Smooth muscle cell (in vitro differentiated cells): ENCODE measurements at regions not wholly inside any gene's neighbourhood (a gene's known extent, or its start where the extent isn't known, plus 50 kb on each side); places are given as distances from the start of the nearest gene placed in this dataset.

Experiments
- DNase-seq: peaks from one replicate; lab custom pipeline; 2025; ENCODE audit not compliant: unreplicated experiment; lab: John Stamatoyannopoulos, UW
- H2AFZ ChIP-seq: fragments of 200-600 bp; sonication (generic); 2 replicates; pipeline ENCODE4 v1.6.0; 2016; ENCODE audit warnings: antibody characterized with exemption, low read depth, mild to moderate bottlenecking
- H3F3A ChIP-seq: fragments of 200-600 bp; sonication (generic); 2 replicates; pipeline ENCODE4 v1.6.0; 2017; ENCODE audit warnings: antibody characterized with exemption, low read depth
- H3K27ac ChIP-seq: fragments of 200-600 bp; sonication (generic); 2 replicates; pipeline ENCODE4 v1.5.1; 2016; ENCODE audit warnings: low read depth, mild to moderate bottlenecking
- H3K27me3 ChIP-seq: fragments of 200-600 bp; sonication (generic); 2 replicates; pipeline ENCODE4 v1.6.1; 2016; ENCODE audit warnings: low read depth, mild to moderate bottlenecking
- H3K36me3 ChIP-seq: fragments of 200-600 bp; sonication (generic); 2 replicates; pipeline ENCODE4 v1.5.1; 2016; ENCODE audit warnings: low read depth
- H3K4me1 ChIP-seq: fragments of 200-600 bp; sonication (generic); 2 replicates; pipeline ENCODE4 v1.5.1; 2016; ENCODE audit warnings: low read depth
- H3K4me2 ChIP-seq: fragments of 200-600 bp; sonication (generic); 2 replicates; pipeline ENCODE4 v1.6.0; 2016; ENCODE audit warnings: mild to moderate bottlenecking
- H3K4me3 ChIP-seq: fragments of 200-600 bp; sonication (generic); 2 replicates; pipeline ENCODE4 v1.5.1; 2016; ENCODE audit warnings: mild to moderate bottlenecking
- H3K79me2 ChIP-seq: fragments of 200-600 bp; sonication (generic); 2 replicates; pipeline ENCODE4 v1.6.0; 2016; ENCODE audit warnings: low read depth, mild to moderate bottlenecking
- H3K9ac ChIP-seq: fragments of 200-600 bp; sonication (generic); 2 replicates; pipeline ENCODE4 v1.6.0; 2016; ENCODE audit warnings: low read depth
- H3K9me3 ChIP-seq: fragments of 200-600 bp; sonication (generic); replicated peaks from 2 replicates; pipeline ENCODE4 v1.5.1; 2016; ENCODE audit warnings: low read depth
- H4K20me1 ChIP-seq: fragments of 200-600 bp; sonication (generic); 2 replicates; pipeline ENCODE4 v1.6.0; 2016; ENCODE audit warnings: low read depth
- WGBS: methylation state at CpG from one replicate; pipeline ENCODE4 v1.1.7; 2016; ENCODE audit warnings: low lambda C conversion rate; 5-methylcytosine and 5-hydroxymethylcytosine counted together
- TF ChIP-seq, protein P1 (sequence below): fragments of 200-600 bp; sonication (generic); IDR thresholded peaks from 2 replicates; pipeline ENCODE4 v1.5.1; 2017; ENCODE audit warnings: borderline replicate concordance, mild to moderate bottlenecking, antibody characterized with exemption; ENCODE audit not compliant: insufficient read depth, poor library complexity, severe bottlenecking

DNA sequence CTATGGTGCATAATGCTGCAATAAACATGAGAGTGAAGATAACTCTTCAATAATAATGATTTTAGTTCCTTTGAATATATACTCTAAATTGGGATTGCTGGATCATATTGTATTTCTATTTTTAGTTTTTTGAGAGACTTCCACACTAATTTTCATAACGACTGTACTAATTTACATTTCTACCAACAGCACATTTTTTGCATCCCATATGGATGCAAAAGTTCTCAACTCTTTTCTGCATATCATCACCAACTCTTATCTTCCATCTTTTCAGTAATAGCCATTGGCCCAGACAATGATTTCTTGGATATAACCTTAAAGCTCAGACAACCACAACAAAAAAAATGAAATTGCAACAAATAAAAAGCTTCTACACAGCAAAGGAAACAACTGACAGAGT lies 1082.4 kb downstream of the CNTNAP5 start:
- H3K9ac ChIP-seq = no peak overlapping the region

DNA sequence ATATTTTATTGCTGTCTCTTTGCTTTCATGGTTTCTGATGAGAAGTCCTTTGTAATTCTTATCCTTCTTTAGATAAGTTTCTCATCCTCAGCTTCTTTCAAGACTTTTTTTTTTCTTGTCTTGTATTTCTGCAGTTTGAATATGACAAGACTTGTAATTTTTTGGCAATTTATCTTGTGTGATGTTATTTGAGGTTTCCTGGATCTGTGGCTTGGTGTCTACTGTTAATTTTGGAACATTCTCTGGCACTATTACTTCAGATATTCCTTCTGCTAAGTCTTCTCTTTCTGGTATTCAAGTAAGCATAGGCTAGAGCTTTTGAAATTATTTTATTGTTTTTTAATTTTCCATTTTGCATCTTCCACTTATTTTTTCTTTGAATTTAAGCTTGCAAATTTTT lies 1083.2 kb downstream of the CNTNAP5 start:
- Histone ChIP-seq H3K4me3 (no peak overlapping the region), H4K20me1 (no peaks in the 10 kb centered on the region), H3K79me2 (no peaks in the 10 kb centered on the region), H2AFZ (no peak overlapping the region), H3K36me3 (no peaks in the 10 kb centered on the region), H3K27me3 (no peaks in the 10 kb centered on the region), H3K9ac (no peak overlapping the region), H3K4me1 (no peaks in the 10 kb centered on the region), H3K27ac (no peak overlapping the region), H3K9me3 (no peaks in the 10 kb centered on the region), H3K4me2 (no peak overlapping the region), H3F3A (no peaks in the 10 kb centered on the region)
- DNase-seq = no peak
- TF ChIP-seq, protein P1, sequence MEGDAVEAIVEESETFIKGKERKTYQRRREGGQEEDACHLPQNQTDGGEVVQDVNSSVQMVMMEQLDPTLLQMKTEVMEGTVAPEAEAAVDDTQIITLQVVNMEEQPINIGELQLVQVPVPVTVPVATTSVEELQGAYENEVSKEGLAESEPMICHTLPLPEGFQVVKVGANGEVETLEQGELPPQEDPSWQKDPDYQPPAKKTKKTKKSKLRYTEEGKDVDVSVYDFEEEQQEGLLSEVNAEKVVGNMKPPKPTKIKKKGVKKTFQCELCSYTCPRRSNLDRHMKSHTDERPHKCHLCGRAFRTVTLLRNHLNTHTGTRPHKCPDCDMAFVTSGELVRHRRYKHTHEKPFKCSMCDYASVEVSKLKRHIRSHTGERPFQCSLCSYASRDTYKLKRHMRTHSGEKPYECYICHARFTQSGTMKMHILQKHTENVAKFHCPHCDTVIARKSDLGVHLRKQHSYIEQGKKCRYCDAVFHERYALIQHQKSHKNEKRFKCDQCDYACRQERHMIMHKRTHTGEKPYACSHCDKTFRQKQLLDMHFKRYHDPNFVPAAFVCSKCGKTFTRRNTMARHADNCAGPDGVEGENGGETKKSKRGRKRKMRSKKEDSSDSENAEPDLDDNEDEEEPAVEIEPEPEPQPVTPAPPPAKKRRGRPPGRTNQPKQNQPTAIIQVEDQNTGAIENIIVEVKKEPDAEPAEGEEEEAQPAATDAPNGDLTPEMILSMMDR = no peak

More for the DNA sequence above, 1082.4 kb downstream of the CNTNAP5 start:
- no peak overlapping the region for H2AFZ ChIP-seq
- H4K20me1 ChIP-seq = no peaks in the 10 kb centered on the region
- no peaks in the 10 kb centered on the region for H3K9me3 ChIP-seq
- no peak for DNase-seq
- H3K27ac ChIP-seq = no peak overlapping the region
- no peaks in the 10 kb centered on the region for H3K27me3 ChIP-seq
- H3K4me3 ChIP-seq = no peak overlapping the region
- TF ChIP-seq, protein P1 = no peak
- no peaks in the 10 kb centered on the region for H3K36me3 ChIP-seq
- H3F3A ChIP-seq = no peaks in the 10 kb centered on the region
- 61% methylated on average over 1 of the region's 1 CpG for WGBS
- no peak overlapping the region for H3K4me2 ChIP-seq
- no peaks in the 10 kb centered on the region for H3K79me2 ChIP-seq
- H3K4me1 ChIP-seq = no peaks in the 10 kb centered on the region

DNA sequence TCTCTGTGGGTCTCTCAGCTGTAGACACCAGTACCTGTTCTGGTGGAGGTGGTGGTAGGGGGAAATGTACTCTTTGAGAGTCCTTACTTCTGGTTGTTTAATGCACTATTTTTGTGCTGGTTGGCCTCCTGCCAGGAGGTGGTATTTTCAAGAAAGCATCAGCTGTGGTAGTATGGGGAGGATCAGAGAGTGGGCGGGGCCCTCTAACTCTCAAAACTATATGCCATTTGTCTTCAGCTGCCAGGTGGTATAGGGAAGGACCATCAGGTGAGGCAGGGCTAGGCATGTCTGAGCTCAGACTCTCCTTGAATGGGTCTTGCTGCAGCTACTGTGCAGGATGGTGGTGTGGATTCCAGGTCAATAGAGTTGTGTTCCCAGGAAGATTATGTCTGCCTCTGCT lies 1100.8 kb downstream of the CNTNAP5 start:
- Histone ChIP-seq H3K27ac (no peak overlapping the region), H3K9ac (no peak overlapping the region), H3K36me3 (no peaks in the 10 kb centered on the region), H3K4me3 (no peak overlapping the region), H3K4me2 (no peak overlapping the region), H4K20me1 (no peaks in the 10 kb centered on the region), H2AFZ (no peak overlapping the region), H3K27me3 (no peaks in the 10 kb centered on the region), H3K9me3 (no peaks in the 10 kb centered on the region), H3F3A (no peaks in the 10 kb centered on the region), H3K79me2 (no peaks in the 10 kb centered on the region), H3K4me1 (no peaks in the 10 kb centered on the region)
- 87% methylated on average over 1 of the region's 1 CpG for WGBS
- TF ChIP-seq, protein P1 = no peak
- DNase-seq = no peak

DNA sequence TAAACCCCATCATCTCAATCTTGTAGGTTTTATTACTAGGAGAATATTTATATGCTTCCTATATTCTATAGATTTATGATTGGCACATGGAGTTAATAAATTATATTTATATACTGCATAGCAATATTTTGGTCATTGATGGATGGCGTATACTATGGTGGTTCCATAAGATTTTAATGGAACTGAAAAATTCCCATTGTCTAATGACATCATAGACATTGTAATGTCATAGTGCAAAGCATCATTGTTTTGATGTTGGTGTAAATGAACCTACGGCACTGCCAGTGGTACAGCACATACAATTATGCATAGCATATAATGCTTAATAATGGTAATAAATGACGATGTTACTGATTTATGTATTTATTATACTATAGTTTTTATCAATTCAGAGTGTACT lies 1135.9 kb downstream of the CNTNAP5 start:
- Histone ChIP-seq H3K4me3 (no peak overlapping the region), H3F3A (no peaks in the 10 kb centered on the region), H3K4me1 (no peaks in the 10 kb centered on the region), H3K27ac (no peak overlapping the region), H3K9me3 (no peaks in the 10 kb centered on the region), H3K4me2 (no peak overlapping the region), H3K27me3 (no peaks in the 10 kb centered on the region), H3K9ac (no peak overlapping the region), H3K79me2 (no peaks in the 10 kb centered on the region), H2AFZ (no peak overlapping the region), H4K20me1 (no peaks in the 10 kb centered on the region), H3K36me3 (no peaks in the 10 kb centered on the region)
- TF ChIP-seq, protein P1 = no peak
- 89% methylated on average over 3 of the region's 3 CpGs for WGBS
- DNase-seq = no peak
